Erythroblast (primary cell): ENCODE measurements at regions not wholly inside any gene's neighbourhood (a gene's known extent, or its start where the extent isn't known, plus 50 kb on each side); places are given as distances from the start of the nearest gene placed in this dataset.

Experiments
- GATA1 ChIP-seq: IDR thresholded peaks from 2 replicates; pipeline ENCODE4 v1.6.1; 2011; ENCODE audit warnings: low read depth, mild to moderate bottlenecking, control low read depth, low read length, moderate library complexity
- POLR2A ChIP-seq: IDR thresholded peaks from 2 replicates; pipeline ENCODE4 v1.6.1; 2011; ENCODE audit warnings: mild to moderate bottlenecking, low read length

DNA sequence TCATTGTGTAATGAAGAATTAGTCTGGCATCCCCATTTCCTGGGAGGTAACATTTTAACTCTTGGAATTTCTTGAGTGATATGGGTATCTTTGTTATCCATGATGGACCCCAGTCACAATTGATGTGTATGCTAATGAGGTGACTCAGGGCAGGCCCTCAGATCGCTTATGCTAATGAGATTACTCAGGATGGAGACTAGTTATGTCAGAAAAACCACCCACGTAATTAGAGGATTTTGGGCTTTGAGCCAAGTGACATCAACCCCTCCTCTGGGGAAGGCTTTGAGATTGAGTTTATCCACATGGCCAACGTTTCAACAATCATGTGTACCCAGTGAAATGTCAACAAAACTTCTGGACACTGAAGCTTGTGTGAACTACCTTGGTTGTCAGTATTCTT lies 772.7 kb downstream of the STPG2 start:
- no peak for TF ChIP-seq POLR2A
- TF ChIP-seq GATA1 = no peak
